Endothelial cell (in vitro differentiated cells): ENCODE measurements at regions not wholly inside any gene's neighbourhood (a gene's known extent, or its start where the extent isn't known, plus 50 kb on each side); places are given as distances from the start of the nearest gene placed in this dataset.

Experiments used
- DNase-seq: peaks from one replicate; pipeline ENCODE4 v3.0.0; 2021; ENCODE audit warnings: low spot score
- H3K27ac Mint-ChIP-seq: one replicate; pipeline ENCODE4 v1.8.0; 2021; ENCODE audit warnings: mixed read lengths, inconsistent platforms; ENCODE audit not compliant: unreplicated experiment
- H3K27me3 Mint-ChIP-seq: one replicate; pipeline ENCODE4 v1.8.0; 2021; ENCODE audit warnings: mild to moderate bottlenecking, moderate library complexity, mixed read lengths, inconsistent platforms; ENCODE audit not compliant: unreplicated experiment
- H3K36me3 Mint-ChIP-seq: one replicate; pipeline ENCODE4 v1.8.0; 2021; ENCODE audit warnings: mild to moderate bottlenecking, low read depth, mixed read lengths, inconsistent platforms; ENCODE audit not compliant: unreplicated experiment
- H3K4me1 Mint-ChIP-seq: one replicate; pipeline ENCODE4 v1.8.0; 2021; ENCODE audit warnings: mild to moderate bottlenecking, mixed read lengths, inconsistent platforms; ENCODE audit not compliant: unreplicated experiment
- H3K4me3 Mint-ChIP-seq: one replicate; pipeline ENCODE4 v1.8.0; 2021; ENCODE audit warnings: mild to moderate bottlenecking, mixed read lengths, inconsistent platforms; ENCODE audit not compliant: unreplicated experiment
- H3K9me3 Mint-ChIP-seq: one replicate; pipeline ENCODE4 v1.8.0; 2021; ENCODE audit warnings: mixed read lengths, inconsistent platforms; ENCODE audit not compliant: unreplicated experiment
- CTCF ChIP-seq: fragments of 200-600 bp; sonication (generic); IDR thresholded peaks from one replicate; pipeline ENCODE4 v1.5.0; 2021; ENCODE audit warnings: antibody characterized with exemption; ENCODE audit not compliant: unreplicated experiment

GRCh38 chr6:137967689-137968454, 100.8 kb downstream of the TNFAIP3 start:
- Mint-ChIP-seq H3K4me1 (peaks cover 22% of the 10 kb centered on the region), H3K9me3 (no peaks in the 10 kb centered on the region), H3K27ac (no peak overlapping the region)

GRCh38 chr6:137968455-137968804, 101.4 kb downstream of the TNFAIP3 start:
- Mint-ChIP-seq H3K4me1 (peaks cover 22% of the 10 kb centered on the region), H3K9me3 (no peaks in the 10 kb centered on the region), H3K4me3 (no peak overlapping the region), H3K27me3 (peaks cover 5% of the 10 kb centered on the region), H3K36me3 (no peaks in the 10 kb centered on the region), H3K27ac (no peak overlapping the region)
- no peak for DNase-seq
- no peak for TF ChIP-seq CTCF

More at GRCh38 chr6:137967689-137968454, 100.8 kb downstream of the TNFAIP3 start:
- H3K4me3 Mint-ChIP-seq: no peak overlapping the region
- H3K36me3 Mint-ChIP-seq: no peaks in the 10 kb centered on the region
- no peak for DNase-seq
- peaks cover 5% of the 10 kb centered on the region for H3K27me3 Mint-ChIP-seq
- TF ChIP-seq CTCF: no peak

- no peaks in the 10 kb centered on the region for H3K36me3 Mint-ChIP-seq
These were observed 101.8 kb downstream of the TNFAIP3 start for GRCh38 chr6:137968901-137969300.

GRCh38 chr6:137969874-137970273, 102.8 kb downstream of the TNFAIP3 start:
- H3K36me3 Mint-ChIP-seq: no peaks in the 10 kb centered on the region
- H3K4me3 Mint-ChIP-seq: no peak overlapping the region
- no peak for DNase-seq
- TF ChIP-seq CTCF: no peak
- H3K4me1 Mint-ChIP-seq: peaks cover 22% of the 10 kb centered on the region
- H3K27me3 Mint-ChIP-seq: peaks cover 5% of the 10 kb centered on the region
- H3K9me3 Mint-ChIP-seq: no peaks in the 10 kb centered on the region
- H3K27ac Mint-ChIP-seq: no peak overlapping the region

More at GRCh38 chr6:137968901-137969300, 101.8 kb downstream of the TNFAIP3 start:
- DNase-seq: no peak
- TF ChIP-seq CTCF: no peak
- H3K27ac Mint-ChIP-seq: no peak overlapping the region
- no peak overlapping the region for H3K4me3 Mint-ChIP-seq
- H3K4me1 Mint-ChIP-seq: peaks cover 22% of the 10 kb centered on the region
- no peaks in the 10 kb centered on the region for H3K9me3 Mint-ChIP-seq
- H3K27me3 Mint-ChIP-seq: peaks cover 5% of the 10 kb centered on the region

- peaks cover 5% of the 10 kb centered on the region for H3K27me3 Mint-ChIP-seq
- no peak overlapping the region for H3K27ac Mint-ChIP-seq
- no peaks in the 10 kb centered on the region for H3K36me3 Mint-ChIP-seq
- TF ChIP-seq CTCF: no peak
- H3K4me3 Mint-ChIP-seq: no peak overlapping the region
- peak; percentile 9 for DNase-seq
- peaks cover 23% of the 10 kb centered on the region for H3K4me1 Mint-ChIP-seq
- H3K9me3 Mint-ChIP-seq: no peaks in the 10 kb centered on the region
These were observed 103.3 kb downstream of the TNFAIP3 start for GRCh38 chr6:137970368-137970767.
